ENCODE measurements at regions not wholly inside any gene's neighbourhood (a gene's known extent, or its start where the extent isn't known, plus 50 kb on each side); places are given as distances from the start of the nearest gene placed in this dataset.

- H3K36me3 Mint-ChIP-seq (ENCODE audit: low read depth), result no peaks in the 10 kb centered on the region
- DNase-seq (ENCODE audit: low spot score), result no peak
- no peak overlapping the region for H3K4me3 Mint-ChIP-seq
- H3K27ac Mint-ChIP-seq, result no peak overlapping the region
- no peaks in the 10 kb centered on the region for H3K27me3 Mint-ChIP-seq (ENCODE audit: low read depth)
- peaks cover 9% of the 10 kb centered on the region for H3K9me3 Mint-ChIP-seq
- no peaks in the 10 kb centered on the region for H3K4me1 Mint-ChIP-seq (ENCODE audit: low read depth)
Measured at GRCh38 chr16:13569986-13570385, 350.0 kb upstream of the ERCC4 start.

GRCh38 chr16:13571036-13571435, 348.9 kb upstream of the ERCC4 start:
- Mint-ChIP-seq H3K4me1 (ENCODE audit: low read depth) (no peaks in the 10 kb centered on the region), H3K27me3 (ENCODE audit: low read depth) (no peaks in the 10 kb centered on the region), H3K36me3 (ENCODE audit: low read depth) (no peaks in the 10 kb centered on the region), H3K27ac (no peak overlapping the region), H3K9me3 (peaks cover 9% of the 10 kb centered on the region), H3K4me3 (no peak overlapping the region)
- no peak for DNase-seq (ENCODE audit: low spot score)

- no peaks in the 10 kb centered on the region for H3K36me3 Mint-ChIP-seq (ENCODE audit: low read depth)
- H3K27me3 Mint-ChIP-seq (ENCODE audit: low read depth), result no peaks in the 10 kb centered on the region
- no peak overlapping the region for H3K4me3 Mint-ChIP-seq
- no peak overlapping the region for H3K27ac Mint-ChIP-seq
- no peaks in the 10 kb centered on the region for H3K4me1 Mint-ChIP-seq (ENCODE audit: low read depth)
- H3K9me3 Mint-ChIP-seq, result peaks cover 5% of the 10 kb centered on the region
- DNase-seq (ENCODE audit: low spot score), result no peak
Measured at GRCh38 chr16:13573903-13574302, 346.1 kb upstream of the ERCC4 start.

- Mint-ChIP-seq H3K36me3 (ENCODE audit: low read depth) (no peaks in the 10 kb centered on the region), H3K27ac (no peak overlapping the region), H3K4me3 (no peak overlapping the region), H3K27me3 (ENCODE audit: low read depth) (no peaks in the 10 kb centered on the region), H3K4me1 (ENCODE audit: low read depth) (no peaks in the 10 kb centered on the region), H3K9me3 (no peaks in the 10 kb centered on the region)
- no peak for DNase-seq (ENCODE audit: low spot score)
Measured at GRCh38 chr16:13586051-13586450, 333.9 kb upstream of the ERCC4 start.

GRCh38 chr16:13587181-13587580, 332.8 kb upstream of the ERCC4 start:
- Mint-ChIP-seq H3K27me3 (ENCODE audit: low read depth) (no peaks in the 10 kb centered on the region), H3K4me3 (no peak overlapping the region), H3K27ac (no peak overlapping the region), H3K4me1 (ENCODE audit: low read depth) (no peaks in the 10 kb centered on the region), H3K9me3 (peaks cover under 1% of the 10 kb centered on the region), H3K36me3 (ENCODE audit: low read depth) (no peaks in the 10 kb centered on the region)
- no peak for DNase-seq (ENCODE audit: low spot score)

- DNase-seq (ENCODE audit: low spot score), result no peak
- H3K27me3 Mint-ChIP-seq (ENCODE audit: low read depth), result no peaks in the 10 kb centered on the region
- H3K36me3 Mint-ChIP-seq (ENCODE audit: low read depth), result no peaks in the 10 kb centered on the region
- no peak overlapping the region for H3K27ac Mint-ChIP-seq
- H3K4me3 Mint-ChIP-seq, result no peak overlapping the region
- no peaks in the 10 kb centered on the region for H3K4me1 Mint-ChIP-seq (ENCODE audit: low read depth)
- H3K9me3 Mint-ChIP-seq, result peaks cover 25% of the 10 kb centered on the region
Measured at GRCh38 chr16:13594823-13595222, 325.1 kb upstream of the ERCC4 start.

- no peak overlapping the region for H3K27ac Mint-ChIP-seq
- peaks cover 9% of the 10 kb centered on the region for H3K9me3 Mint-ChIP-seq
- H3K36me3 Mint-ChIP-seq (ENCODE audit: low read depth), result no peaks in the 10 kb centered on the region
- DNase-seq (ENCODE audit: low spot score), result no peak
- no peaks in the 10 kb centered on the region for H3K27me3 Mint-ChIP-seq (ENCODE audit: low read depth)
- H3K4me3 Mint-ChIP-seq, result no peak overlapping the region
- H3K4me1 Mint-ChIP-seq (ENCODE audit: low read depth), result no peaks in the 10 kb centered on the region
Measured at GRCh38 chr16:13606804-13607203, 313.1 kb upstream of the ERCC4 start.

- no peak for DNase-seq (ENCODE audit: low spot score)
- H3K4me1 Mint-ChIP-seq (ENCODE audit: low read depth), result no peaks in the 10 kb centered on the region
- no peaks in the 10 kb centered on the region for H3K27me3 Mint-ChIP-seq (ENCODE audit: low read depth)
- no peaks in the 10 kb centered on the region for H3K36me3 Mint-ChIP-seq (ENCODE audit: low read depth)
- H3K9me3 Mint-ChIP-seq, result peaks cover 9% of the 10 kb centered on the region
- no peak overlapping the region for H3K4me3 Mint-ChIP-seq
- no peak overlapping the region for H3K27ac Mint-ChIP-seq
Measured at GRCh38 chr16:13607289-13607688, 312.7 kb upstream of the ERCC4 start.

GRCh38 chr16:13611596-13611995, 308.4 kb upstream of the ERCC4 start:
- no peaks in the 10 kb centered on the region for H3K4me1 Mint-ChIP-seq (ENCODE audit: low read depth)
- no peaks in the 10 kb centered on the region for H3K36me3 Mint-ChIP-seq (ENCODE audit: low read depth)
- H3K9me3 Mint-ChIP-seq, result peaks cover 9% of the 10 kb centered on the region
- DNase-seq (ENCODE audit: low spot score), result no peak
- H3K4me3 Mint-ChIP-seq, result no peak overlapping the region
- no peak overlapping the region for H3K27ac Mint-ChIP-seq
- no peaks in the 10 kb centered on the region for H3K27me3 Mint-ChIP-seq (ENCODE audit: low read depth)

- Mint-ChIP-seq H3K4me3 (no peak overlapping the region), H3K27ac (no peak overlapping the region), H3K4me1 (ENCODE audit: low read depth) (no peaks in the 10 kb centered on the region), H3K9me3 (peaks cover 9% of the 10 kb centered on the region), H3K27me3 (ENCODE audit: low read depth) (no peaks in the 10 kb centered on the region), H3K36me3 (ENCODE audit: low read depth) (no peaks in the 10 kb centered on the region)
- DNase-seq (ENCODE audit: low spot score), result no peak
Measured at GRCh38 chr16:13612623-13613022, 307.3 kb upstream of the ERCC4 start.

- H3K4me3 Mint-ChIP-seq, result no peak overlapping the region
- no peaks in the 10 kb centered on the region for H3K36me3 Mint-ChIP-seq (ENCODE audit: low read depth)
- no peaks in the 10 kb centered on the region for H3K27me3 Mint-ChIP-seq (ENCODE audit: low read depth)
- H3K4me1 Mint-ChIP-seq (ENCODE audit: low read depth), result no peaks in the 10 kb centered on the region
- no peak overlapping the region for H3K27ac Mint-ChIP-seq
- DNase-seq (ENCODE audit: low spot score), result no peak
- H3K9me3 Mint-ChIP-seq, result peaks cover 8% of the 10 kb centered on the region
Measured at GRCh38 chr16:13613165-13613564, 306.8 kb upstream of the ERCC4 start.

- Mint-ChIP-seq H3K27me3 (ENCODE audit: low read depth) (no peaks in the 10 kb centered on the region), H3K4me3 (no peak overlapping the region), H3K9me3 (no peaks in the 10 kb centered on the region), H3K27ac (no peak overlapping the region), H3K4me1 (ENCODE audit: low read depth) (no peaks in the 10 kb centered on the region), H3K36me3 (ENCODE audit: low read depth) (no peaks in the 10 kb centered on the region)
- DNase-seq (ENCODE audit: low spot score), result no peak
Measured at GRCh38 chr16:13621639-13622038, 298.3 kb upstream of the ERCC4 start.

GRCh38 chr16:13628156-13628555, 291.8 kb upstream of the ERCC4 start:
- Mint-ChIP-seq H3K36me3 (ENCODE audit: low read depth) (no peaks in the 10 kb centered on the region), H3K27me3 (ENCODE audit: low read depth) (no peaks in the 10 kb centered on the region), H3K27ac (no peak overlapping the region), H3K9me3 (no peaks in the 10 kb centered on the region), H3K4me1 (ENCODE audit: low read depth) (no peaks in the 10 kb centered on the region), H3K4me3 (no peak overlapping the region)
- DNase-seq (ENCODE audit: low spot score), result no peak

GRCh38 chr16:13629704-13630103, 290.2 kb upstream of the ERCC4 start:
- Mint-ChIP-seq H3K36me3 (ENCODE audit: low read depth) (no peaks in the 10 kb centered on the region), H3K27ac (no peak overlapping the region), H3K27me3 (ENCODE audit: low read depth) (no peaks in the 10 kb centered on the region), H3K4me3 (no peak overlapping the region), H3K4me1 (ENCODE audit: low read depth) (no peaks in the 10 kb centered on the region), H3K9me3 (no peaks in the 10 kb centered on the region)
- no peak for DNase-seq (ENCODE audit: low spot score)

GRCh38 chr16:13630374-13630773, 289.6 kb upstream of the ERCC4 start:
- Mint-ChIP-seq H3K9me3 (no peaks in the 10 kb centered on the region), H3K4me1 (ENCODE audit: low read depth) (no peaks in the 10 kb centered on the region), H3K27me3 (ENCODE audit: low read depth) (no peaks in the 10 kb centered on the region), H3K4me3 (no peak overlapping the region), H3K36me3 (ENCODE audit: low read depth) (no peaks in the 10 kb centered on the region), H3K27ac (no peak overlapping the region)
- no peak for DNase-seq (ENCODE audit: low spot score)

All from T-helper 2 cell treated with Interferon-gamma antibody and Interleukin-4, amounts not matched to agents 5 μg/mL and 100 μg/mL, for 36 hours (primary cell).